Gastrocnemius medialis (tissue), 4 donors: ENCODE measurements at regions not wholly inside any gene's neighbourhood (a gene's known extent, or its start where the extent isn't known, plus 50 kb on each side); places are given as distances from the start of the nearest gene placed in this dataset.

Source experiments
- POLR2A ChIP-seq, 2 donors: fragments of 450-650 bp; IDR thresholded peaks; one replicate each; pipeline ENCODE4 v1.6.1; 2017; ENCODE audit warnings: antibody characterized with exemption in 2 of 2, mild to moderate bottlenecking in 2 of 2, moderate library complexity in 2 of 2
- TF ChIP-seq, protein P1 (sequence below), 5 experiments: fragments of 450-650 bp in 3 of 5; fragments of 200-600 bp in 2 of 5; sonication (generic) in 2 of 5; IDR thresholded peaks in 4 of 5; conservative IDR thresholded peaks in 1 of 5; 1 replicate in 4 of 5; 2 replicates in 1 of 5; pipeline ENCODE4 v1.5.1; 2016 to 2019; ENCODE audit warnings: antibody characterized with exemption in 5 of 5, mild to moderate bottlenecking in 3 of 5, moderate library complexity in 3 of 5

DNA sequence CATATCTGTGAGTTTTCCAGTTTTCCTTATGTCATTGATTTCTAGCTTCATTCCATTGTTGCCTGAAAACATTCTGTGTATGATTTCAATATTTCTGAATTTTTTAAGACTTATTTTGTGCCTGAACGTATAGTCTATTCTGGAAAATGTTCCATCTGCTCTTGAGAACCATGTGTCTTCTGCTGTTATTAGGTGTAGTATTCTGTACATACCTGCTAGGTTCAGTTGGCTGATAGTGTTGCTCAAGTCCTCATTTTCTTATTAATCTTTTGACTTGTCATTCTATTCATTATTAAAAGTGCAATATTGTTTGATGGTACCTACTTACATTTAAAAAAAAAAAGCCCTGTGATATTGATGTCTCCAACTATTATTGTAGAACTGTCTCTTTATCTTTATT is 869.8 kb upstream of the MAN1A1 start:
- TF ChIP-seq, protein P1, sequence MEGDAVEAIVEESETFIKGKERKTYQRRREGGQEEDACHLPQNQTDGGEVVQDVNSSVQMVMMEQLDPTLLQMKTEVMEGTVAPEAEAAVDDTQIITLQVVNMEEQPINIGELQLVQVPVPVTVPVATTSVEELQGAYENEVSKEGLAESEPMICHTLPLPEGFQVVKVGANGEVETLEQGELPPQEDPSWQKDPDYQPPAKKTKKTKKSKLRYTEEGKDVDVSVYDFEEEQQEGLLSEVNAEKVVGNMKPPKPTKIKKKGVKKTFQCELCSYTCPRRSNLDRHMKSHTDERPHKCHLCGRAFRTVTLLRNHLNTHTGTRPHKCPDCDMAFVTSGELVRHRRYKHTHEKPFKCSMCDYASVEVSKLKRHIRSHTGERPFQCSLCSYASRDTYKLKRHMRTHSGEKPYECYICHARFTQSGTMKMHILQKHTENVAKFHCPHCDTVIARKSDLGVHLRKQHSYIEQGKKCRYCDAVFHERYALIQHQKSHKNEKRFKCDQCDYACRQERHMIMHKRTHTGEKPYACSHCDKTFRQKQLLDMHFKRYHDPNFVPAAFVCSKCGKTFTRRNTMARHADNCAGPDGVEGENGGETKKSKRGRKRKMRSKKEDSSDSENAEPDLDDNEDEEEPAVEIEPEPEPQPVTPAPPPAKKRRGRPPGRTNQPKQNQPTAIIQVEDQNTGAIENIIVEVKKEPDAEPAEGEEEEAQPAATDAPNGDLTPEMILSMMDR (IDR thresholded peaks at IDR 0.05 in 4 of 5, conservative IDR thresholded peaks at IDR 0.05 in 1 of 5) = no peak
- no peak for TF ChIP-seq POLR2A (IDR thresholded peaks at IDR 0.05)
